ENCODE measurements at regions not wholly inside any gene's neighbourhood (a gene's known extent, or its start where the extent isn't known, plus 50 kb on each side); places are given as distances from the start of the nearest gene placed in this dataset.

DNA sequence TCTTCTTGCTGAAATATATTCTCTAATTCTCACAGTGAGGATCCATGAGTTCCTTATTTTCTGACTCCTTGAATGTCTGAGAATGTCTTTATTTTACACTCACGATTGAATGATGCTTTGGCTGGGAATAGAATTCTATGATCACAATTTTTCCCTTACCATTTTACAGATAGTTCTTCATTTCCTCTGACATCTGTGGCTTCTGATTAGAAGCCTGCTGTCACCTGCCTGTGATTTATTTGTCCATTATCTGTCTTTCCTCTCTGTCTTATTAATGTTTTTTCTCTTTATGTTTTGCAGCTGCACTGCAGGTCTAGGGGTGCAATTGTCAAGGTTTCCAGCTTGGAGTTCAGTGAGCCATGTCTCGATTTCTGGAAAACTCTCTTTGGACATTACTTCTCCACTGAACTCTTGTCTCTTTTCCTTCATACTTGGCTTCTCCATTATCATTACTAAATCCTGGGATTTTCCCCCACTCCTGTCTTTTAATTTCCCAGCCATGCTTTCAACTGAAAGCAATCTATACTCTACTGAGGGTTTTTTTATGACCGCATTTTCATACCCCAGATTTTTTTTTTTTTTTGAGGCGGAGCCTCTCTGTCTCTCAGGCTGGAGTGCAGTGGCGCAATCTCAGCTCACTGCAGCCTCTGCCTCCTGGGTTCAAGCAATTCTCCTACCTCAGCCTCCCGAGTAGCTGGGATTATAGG lies 85.8 kb upstream of the PRNP start:
- no peak overlapping the region for H3K4me3 ChIP-seq (ENCODE audit: low read depth, low read length)
- no peak overlapping the region for H3K27ac ChIP-seq
- no peaks in the 10 kb centered on the region for H3K36me3 ChIP-seq
- DNase-seq = no peak
- no peaks in the 10 kb centered on the region for H3K9me3 ChIP-seq (ENCODE audit: severe bottlenecking)
- no peaks in the 10 kb centered on the region for H3K27me3 ChIP-seq (ENCODE audit: insufficient read depth, low read depth, severe bottlenecking)
- TF ChIP-seq, protein P1, sequence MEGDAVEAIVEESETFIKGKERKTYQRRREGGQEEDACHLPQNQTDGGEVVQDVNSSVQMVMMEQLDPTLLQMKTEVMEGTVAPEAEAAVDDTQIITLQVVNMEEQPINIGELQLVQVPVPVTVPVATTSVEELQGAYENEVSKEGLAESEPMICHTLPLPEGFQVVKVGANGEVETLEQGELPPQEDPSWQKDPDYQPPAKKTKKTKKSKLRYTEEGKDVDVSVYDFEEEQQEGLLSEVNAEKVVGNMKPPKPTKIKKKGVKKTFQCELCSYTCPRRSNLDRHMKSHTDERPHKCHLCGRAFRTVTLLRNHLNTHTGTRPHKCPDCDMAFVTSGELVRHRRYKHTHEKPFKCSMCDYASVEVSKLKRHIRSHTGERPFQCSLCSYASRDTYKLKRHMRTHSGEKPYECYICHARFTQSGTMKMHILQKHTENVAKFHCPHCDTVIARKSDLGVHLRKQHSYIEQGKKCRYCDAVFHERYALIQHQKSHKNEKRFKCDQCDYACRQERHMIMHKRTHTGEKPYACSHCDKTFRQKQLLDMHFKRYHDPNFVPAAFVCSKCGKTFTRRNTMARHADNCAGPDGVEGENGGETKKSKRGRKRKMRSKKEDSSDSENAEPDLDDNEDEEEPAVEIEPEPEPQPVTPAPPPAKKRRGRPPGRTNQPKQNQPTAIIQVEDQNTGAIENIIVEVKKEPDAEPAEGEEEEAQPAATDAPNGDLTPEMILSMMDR (IDR thresholded peaks at IDR 0.05; ENCODE audit: low read depth, low read length) = no peak

DNA sequence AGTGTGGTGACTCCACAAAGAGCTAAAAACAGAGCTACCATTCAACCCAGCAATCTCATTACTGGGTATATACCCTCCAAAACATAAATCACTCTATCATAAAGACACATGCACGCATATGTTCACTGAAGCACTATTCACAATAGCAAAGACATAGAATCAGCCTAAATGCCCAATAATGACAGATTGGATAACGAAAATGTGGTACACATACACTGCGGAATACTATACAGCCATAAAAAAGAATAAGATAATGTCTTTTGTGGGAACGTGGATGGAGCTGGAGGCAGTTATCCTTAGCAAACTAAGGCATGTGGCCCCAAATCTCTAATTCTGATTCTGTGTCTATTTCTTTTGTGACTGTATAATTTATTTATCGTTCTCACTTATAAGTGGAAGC lies 89.0 kb upstream of the PRNP start:
- TF ChIP-seq, protein P1 (IDR thresholded peaks at IDR 0.05; ENCODE audit: low read depth, low read length) = no peak
- no peak for DNase-seq
- H3K27ac ChIP-seq = no peak overlapping the region
- H3K4me3 ChIP-seq (ENCODE audit: low read depth, low read length) = no peak overlapping the region
- H3K27me3 ChIP-seq (ENCODE audit: insufficient read depth, low read depth, severe bottlenecking) = no peaks in the 10 kb centered on the region
- no peaks in the 10 kb centered on the region for H3K36me3 ChIP-seq
- no peaks in the 10 kb centered on the region for H3K9me3 ChIP-seq (ENCODE audit: severe bottlenecking)

DNA sequence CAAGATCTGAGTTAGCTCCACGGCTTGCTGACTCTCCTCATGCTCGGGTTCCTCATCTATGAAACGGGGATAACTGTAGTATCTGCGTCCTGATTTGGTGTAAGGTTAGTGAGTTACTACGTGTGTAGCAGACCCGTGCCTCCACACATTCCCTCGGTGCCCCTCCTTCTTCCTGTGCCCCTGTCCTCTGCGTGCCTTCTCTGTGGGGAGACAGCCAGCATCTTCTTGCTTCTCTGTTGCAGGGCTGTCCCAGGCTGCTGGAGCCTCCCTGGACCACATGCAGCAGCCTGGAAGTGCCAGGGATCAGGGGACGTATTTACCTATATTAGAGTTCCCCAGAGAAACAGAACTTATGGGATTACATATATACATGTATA lies 93.1 kb upstream of the PRNP start:
- Histone ChIP-seq H3K27me3 (ENCODE audit: insufficient read depth, low read depth, severe bottlenecking) (no peaks in the 10 kb centered on the region), H3K36me3 (no peaks in the 10 kb centered on the region), H3K9me3 (ENCODE audit: severe bottlenecking) (no peaks in the 10 kb centered on the region), H3K4me3 (ENCODE audit: low read depth, low read length) (no peak overlapping the region), H3K27ac (no peak overlapping the region)
- DNase-seq = no peak
- TF ChIP-seq, protein P1 (IDR thresholded peaks at IDR 0.05; ENCODE audit: low read depth, low read length) = no peak

DNA sequence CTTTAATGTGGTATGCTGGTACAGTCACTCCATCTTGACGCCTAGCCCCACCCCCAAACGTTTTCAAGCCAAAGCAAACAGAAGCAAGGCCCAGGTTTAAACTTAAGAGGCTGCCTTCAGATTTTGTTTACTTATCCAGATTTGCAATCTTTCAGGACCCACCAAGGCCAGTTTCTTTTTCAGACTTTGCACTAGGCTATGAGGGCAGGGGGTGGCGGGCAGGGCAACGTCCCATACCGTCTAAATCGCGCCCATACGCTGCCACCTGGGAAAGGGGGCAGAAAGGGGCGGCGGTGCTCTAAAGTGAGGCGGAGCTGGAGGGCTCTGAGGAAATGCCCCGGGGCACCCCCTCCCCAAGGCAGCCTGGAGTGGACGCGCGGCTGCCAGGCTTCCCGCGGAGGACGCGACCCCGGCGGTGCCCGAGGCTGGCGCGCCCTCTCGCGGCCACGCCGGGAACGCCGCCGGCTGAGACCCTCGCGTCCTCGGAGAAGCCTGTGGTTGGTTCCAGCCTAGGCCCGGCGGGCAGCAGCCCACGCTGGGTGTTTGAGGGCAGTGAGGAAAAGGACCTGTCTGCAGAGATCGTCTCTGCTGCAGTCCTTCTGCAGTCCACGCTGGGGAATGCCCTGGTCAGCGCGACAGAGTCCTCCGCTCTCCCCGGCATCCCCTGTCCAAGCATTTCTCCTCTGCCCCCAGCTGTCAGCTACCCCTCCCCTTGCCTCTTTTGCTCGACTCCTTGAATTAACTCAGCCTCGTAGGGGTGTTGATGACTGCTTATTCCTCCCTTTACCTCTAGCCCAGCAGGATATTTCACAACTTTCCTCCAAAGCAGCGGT lies 93.7 kb upstream of the PRNP start:
- Histone ChIP-seq H3K27me3 (ENCODE audit: insufficient read depth, low read depth, severe bottlenecking) (no peaks in the 10 kb centered on the region), H3K36me3 (no peaks in the 10 kb centered on the region), H3K27ac (no peak overlapping the region), H3K4me3 (ENCODE audit: low read depth, low read length) (peak overlapping the region; percentile 18; the same call in 1 of the 2 replicates), H3K9me3 (ENCODE audit: severe bottlenecking) (no peaks in the 10 kb centered on the region)
- TF ChIP-seq, protein P1 (IDR thresholded peaks at IDR 0.05; ENCODE audit: low read depth, low read length) = peak; percentile 92
- peak; percentile 53 for DNase-seq

DNA sequence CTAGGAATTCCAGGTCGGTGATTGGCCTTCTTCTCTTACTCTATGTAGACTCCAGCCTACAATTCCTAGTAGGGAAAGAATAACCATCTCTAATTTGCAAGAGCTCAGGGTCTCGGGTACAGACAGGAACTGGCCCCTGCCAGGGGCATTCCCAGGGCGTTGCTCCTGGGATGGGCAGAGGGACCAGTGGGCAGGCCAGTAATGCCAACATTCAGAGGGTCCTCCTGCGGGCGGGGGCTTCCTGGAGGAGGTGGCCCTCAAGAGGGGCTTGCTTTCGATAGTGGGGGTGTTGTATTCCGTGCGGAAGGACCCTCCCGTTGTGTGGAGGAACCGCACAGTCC lies 94.3 kb upstream of the PRNP start:
- H3K27me3 ChIP-seq (ENCODE audit: insufficient read depth, low read depth, severe bottlenecking) = no peaks in the 10 kb centered on the region
- TF ChIP-seq, protein P1 (IDR thresholded peaks at IDR 0.05; ENCODE audit: low read depth, low read length) = no peak
- H3K4me3 ChIP-seq (ENCODE audit: low read depth, low read length) = no peak overlapping the region
- no peak overlapping the region for H3K27ac ChIP-seq
- no peak for DNase-seq
- no peaks in the 10 kb centered on the region for H3K9me3 ChIP-seq (ENCODE audit: severe bottlenecking)
- H3K36me3 ChIP-seq = no peaks in the 10 kb centered on the region

All from WERI-Rb-1 (cell line).